ENCODE measurements at regions not wholly inside any gene's neighbourhood (a gene's known extent, or its start where the extent isn't known, plus 50 kb on each side); places are given as distances from the start of the nearest gene placed in this dataset.

- TF ChIP-seq TEAD3 (CRISPR knock-in tag; optimal IDR thresholded peaks at IDR 0.05; ENCODE audit: borderline replicate concordance), result peak; percentile 68
- TF ChIP-seq ZNF687 (CRISPR knock-in tag; IDR thresholded peaks at IDR 0.05), result peak; percentile 74
- no peak for TF ChIP-seq ZNF230 (CRISPR knock-in tag; IDR thresholded peaks at IDR 0.05)
- TF ChIP-seq ZBTB34 (CRISPR knock-in tag; IDR thresholded peaks at IDR 0.05), result peak; percentile 38; the same call in 1 of the 2 replicates
- TF ChIP-seq ZMYM2 (CRISPR knock-in tag; IDR thresholded peaks at IDR 0.05), result no peak
- 0 out of 2 replicates have a peak, but pooled peaks have one; percentile 35 for TF ChIP-seq ZNF331 (CRISPR knock-in tag; IDR thresholded peaks at IDR 0.05)
- no peak for TF ChIP-seq ATF3 (CRISPR knock-in tag; IDR thresholded peaks at IDR 0.05)
- TF ChIP-seq ZNF574 (CRISPR knock-in tag; IDR thresholded peaks at IDR 0.05), result peak; percentile 42; the same call in 1 of the 2 replicates
- no peak for TF ChIP-seq HES4 (CRISPR knock-in tag; IDR thresholded peaks at IDR 0.05; ENCODE audit: borderline replicate concordance)
- no peak for TF ChIP-seq CHD2 (IDR thresholded peaks at IDR 0.05; ENCODE audit: low read depth, low read length)
- peak; percentile 35; the same call in 1 of the 2 replicates for TF ChIP-seq MED1 (CRISPR knock-in tag; IDR thresholded peaks at IDR 0.05)
- TF ChIP-seq ETV6 (CRISPR knock-in tag; conservative IDR thresholded peaks at IDR 0.05), result no peak
- TF ChIP-seq ZFP37 (CRISPR knock-in tag; IDR thresholded peaks at IDR 0.05; ENCODE audit: borderline replicate concordance), result no peak
- peak; percentile 55; the same call in 1 of the 2 replicates for TF ChIP-seq UBTF (CRISPR knock-in tag; IDR thresholded peaks at IDR 0.05)
- no peak for TF ChIP-seq ZNF30 (CRISPR knock-in tag; IDR thresholded peaks at IDR 0.05)
- 0 out of 2 replicates have a peak, but pooled peaks have one; percentile 1 for TF ChIP-seq CEBPB (IDR thresholded peaks at IDR 0.05; ENCODE audit: borderline replicate concordance, low read depth, low read length)
- peak; percentile 47; the same call in 1 of the 2 replicates for TF ChIP-seq MTA1 (CRISPR knock-in tag; IDR thresholded peaks at IDR 0.05; ENCODE audit: borderline replicate concordance)
Measured at GRCh38 chr16:85550953-85551924, 61.9 kb upstream of the GSE1 start (continued).
